Osteoblast (primary cell): ENCODE measurements at regions not wholly inside any gene's neighbourhood (a gene's known extent, or its start where the extent isn't known, plus 50 kb on each side); places are given as distances from the start of the nearest gene placed in this dataset.

Source experiments
- DNase-seq: peaks from one replicate; pipeline ENCODE4 v3.0.0; 2011; ENCODE audit warnings: low spot score, mixed read lengths; ENCODE audit not compliant: insufficient read length; ENCODE audit errors: missing footprints
- H2AFZ ChIP-seq: 2 replicates; pipeline ENCODE4 v1.6.0; 2011; ENCODE audit warnings: mild to moderate bottlenecking, low read length
- H3K27ac ChIP-seq: 2 replicates; pipeline ENCODE4 v1.5.1; 2011; ENCODE audit warnings: mild to moderate bottlenecking, low read depth, low read length, moderate library complexity
- H3K27me3 ChIP-seq: 2 replicates; pipeline ENCODE4 v1.6.0; 2012; ENCODE audit warnings: mild to moderate bottlenecking, control low read depth, inconsistent platforms, low read length, moderate library complexity; ENCODE audit not compliant: insufficient read depth
- H3K36me3 ChIP-seq: 2 replicates; pipeline ENCODE4 v1.5.1; 2011; ENCODE audit warnings: mild to moderate bottlenecking, low read length, control low read depth, moderate library complexity; ENCODE audit not compliant: insufficient read depth
- H3K4me1 ChIP-seq: 2 replicates; pipeline ENCODE4 v1.5.1; 2011; ENCODE audit warnings: mild to moderate bottlenecking, low read length, control low read depth, moderate library complexity; ENCODE audit not compliant: insufficient read depth
- H3K4me2 ChIP-seq: 2 replicates; pipeline ENCODE4 v1.6.0; 2011; ENCODE audit warnings: mild to moderate bottlenecking, low read length; ENCODE audit not compliant: insufficient read depth
- H3K4me3 ChIP-seq: fragments of 200-600 bp; sonication (generic); 3 replicates; pipeline ENCODE4 v1.5.1; 2012; ENCODE audit warnings: mild to moderate bottlenecking, low read length, inconsistent platforms; ENCODE audit not compliant: insufficient read depth
- H3K79me2 ChIP-seq: 2 replicates; pipeline ENCODE4 v1.6.0; 2012; ENCODE audit warnings: mild to moderate bottlenecking, low read length, control low read depth, inconsistent platforms; ENCODE audit not compliant: insufficient read depth
- H3K9me3 ChIP-seq: 2 replicates; pipeline ENCODE4 v1.5.1; 2011; ENCODE audit warnings: low read depth, low read length, control low read depth
- H4K20me1 ChIP-seq: 2 replicates; pipeline ENCODE4 v1.6.0; 2012; ENCODE audit warnings: mild to moderate bottlenecking, low read length, control low read depth; ENCODE audit not compliant: insufficient read depth
- TF ChIP-seq, protein P1 (sequence below): IDR thresholded peaks from 2 replicates; pipeline ENCODE4 v1.5.1; 2011; ENCODE audit warnings: mild to moderate bottlenecking, low read depth, low read length, moderate library complexity; ENCODE audit errors: extremely low read depth

GRCh38 chr18:37705016-37705415 is 139.4 kb upstream of the CELF4 start:
- Histone ChIP-seq H3K4me2 (no peak overlapping the region), H2AFZ (no peak overlapping the region), H3K79me2 (no peaks in the 10 kb centered on the region), H3K4me3 (no peak overlapping the region), H3K9me3 (peaks cover 2% of the 10 kb centered on the region), H3K27ac (no peak overlapping the region), H3K27me3 (no peaks in the 10 kb centered on the region), H4K20me1 (no peaks in the 10 kb centered on the region), H3K4me1 (no peaks in the 10 kb centered on the region), H3K36me3 (no peaks in the 10 kb centered on the region)
- TF ChIP-seq, protein P1, sequence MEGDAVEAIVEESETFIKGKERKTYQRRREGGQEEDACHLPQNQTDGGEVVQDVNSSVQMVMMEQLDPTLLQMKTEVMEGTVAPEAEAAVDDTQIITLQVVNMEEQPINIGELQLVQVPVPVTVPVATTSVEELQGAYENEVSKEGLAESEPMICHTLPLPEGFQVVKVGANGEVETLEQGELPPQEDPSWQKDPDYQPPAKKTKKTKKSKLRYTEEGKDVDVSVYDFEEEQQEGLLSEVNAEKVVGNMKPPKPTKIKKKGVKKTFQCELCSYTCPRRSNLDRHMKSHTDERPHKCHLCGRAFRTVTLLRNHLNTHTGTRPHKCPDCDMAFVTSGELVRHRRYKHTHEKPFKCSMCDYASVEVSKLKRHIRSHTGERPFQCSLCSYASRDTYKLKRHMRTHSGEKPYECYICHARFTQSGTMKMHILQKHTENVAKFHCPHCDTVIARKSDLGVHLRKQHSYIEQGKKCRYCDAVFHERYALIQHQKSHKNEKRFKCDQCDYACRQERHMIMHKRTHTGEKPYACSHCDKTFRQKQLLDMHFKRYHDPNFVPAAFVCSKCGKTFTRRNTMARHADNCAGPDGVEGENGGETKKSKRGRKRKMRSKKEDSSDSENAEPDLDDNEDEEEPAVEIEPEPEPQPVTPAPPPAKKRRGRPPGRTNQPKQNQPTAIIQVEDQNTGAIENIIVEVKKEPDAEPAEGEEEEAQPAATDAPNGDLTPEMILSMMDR: no peak
- no peak for DNase-seq

DNA sequence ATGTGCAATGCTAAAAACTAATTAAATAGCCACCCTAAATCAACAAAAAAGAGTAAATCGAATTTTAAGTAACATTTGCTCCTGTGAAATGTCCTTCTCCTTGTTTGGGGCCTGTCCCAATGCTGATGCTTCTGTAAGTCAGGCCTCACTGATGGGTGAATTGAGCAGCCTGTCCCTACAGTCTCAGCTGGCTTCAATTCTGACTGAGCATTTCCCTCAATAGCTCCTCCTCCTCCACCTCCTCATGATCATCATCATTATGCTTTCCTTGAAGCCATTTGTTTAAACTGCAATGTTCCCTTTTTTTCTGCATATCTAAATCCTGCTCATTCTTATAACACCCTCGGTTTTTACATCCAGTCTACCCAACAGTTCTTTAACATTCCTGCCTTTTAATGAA is 137.2 kb upstream of the CELF4 start:
- TF ChIP-seq, protein P1: no peak
- no peak overlapping the region for H2AFZ ChIP-seq
- no peaks in the 10 kb centered on the region for H3K4me1 ChIP-seq
- H3K36me3 ChIP-seq: no peaks in the 10 kb centered on the region
- no peaks in the 10 kb centered on the region for H4K20me1 ChIP-seq
- no peak overlapping the region for H3K27ac ChIP-seq
- no peak for DNase-seq
- H3K4me3 ChIP-seq: no peak overlapping the region
- no peak overlapping the region for H3K4me2 ChIP-seq
- H3K79me2 ChIP-seq: no peaks in the 10 kb centered on the region
- peaks cover 2% of the 10 kb centered on the region for H3K9me3 ChIP-seq
- H3K27me3 ChIP-seq: no peaks in the 10 kb centered on the region

GRCh38 chr18:37701967-37702366 is 136.4 kb upstream of the CELF4 start:
- Histone ChIP-seq H3K79me2 (no peaks in the 10 kb centered on the region), H3K4me1 (no peaks in the 10 kb centered on the region), H3K4me3 (no peak overlapping the region), H4K20me1 (no peaks in the 10 kb centered on the region), H3K4me2 (no peak overlapping the region), H3K9me3 (peaks cover 2% of the 10 kb centered on the region), H3K27ac (no peak overlapping the region), H3K36me3 (no peaks in the 10 kb centered on the region), H3K27me3 (no peaks in the 10 kb centered on the region), H2AFZ (no peak overlapping the region)
- no peak for DNase-seq
- TF ChIP-seq, protein P1: no peak

DNA sequence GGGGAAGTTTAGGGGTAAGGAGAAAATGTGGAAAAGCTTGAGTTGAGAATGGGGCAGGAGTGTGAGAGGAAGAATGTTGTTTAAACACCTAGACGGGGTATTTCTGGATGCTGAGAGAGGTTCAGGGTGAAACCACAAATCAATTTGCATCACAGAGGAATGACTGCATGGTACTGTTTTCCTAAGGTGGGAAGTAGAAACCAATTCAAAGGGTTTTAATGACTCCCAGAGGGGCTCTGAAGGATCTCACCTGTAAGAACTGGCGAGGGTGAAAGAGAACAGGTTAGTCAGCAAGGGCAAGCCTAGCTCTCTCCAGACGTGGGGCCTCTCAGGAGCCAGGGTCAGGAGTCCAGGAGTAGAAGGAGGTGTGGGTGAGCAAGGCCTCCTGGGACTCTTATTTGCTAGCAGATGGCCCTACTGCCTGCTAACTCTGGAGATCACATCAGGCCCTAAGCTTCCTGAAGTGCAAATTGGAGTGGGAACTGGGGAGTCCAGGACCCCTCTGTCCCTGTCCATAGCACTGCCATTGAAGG is 133.0 kb upstream of the CELF4 start:
- Histone ChIP-seq H3K27ac (no peak overlapping the region), H3K79me2 (no peaks in the 10 kb centered on the region), H4K20me1 (no peaks in the 10 kb centered on the region), H3K4me1 (no peaks in the 10 kb centered on the region), H3K27me3 (no peaks in the 10 kb centered on the region), H3K4me2 (no peak overlapping the region), H3K4me3 (no peak overlapping the region), H3K36me3 (no peaks in the 10 kb centered on the region), H2AFZ (no peak overlapping the region), H3K9me3 (no peaks in the 10 kb centered on the region)
- no peak for DNase-seq
- TF ChIP-seq, protein P1: no peak
